PFSK-1 (cell line): ENCODE measurements at regions not wholly inside any gene's neighbourhood (a gene's known extent, or its start where the extent isn't known, plus 50 kb on each side); places are given as distances from the start of the nearest gene placed in this dataset.

ENCODE experiments used
- POLR2AphosphoS5 ChIP-seq: IDR thresholded peaks from 2 replicates; pipeline ENCODE4 v1.6.1; 2012; ENCODE audit warnings: low read depth, mild to moderate bottlenecking, control low read depth, low read length, moderate library complexity
- TF ChIP-seq, protein P1 (sequence below), 2 experiments: IDR thresholded peaks; 2 replicates each; pipeline versions ENCODE4 v1.6.1 to v1.8.0; 2011 to 2012; ENCODE audit warnings: low read depth in 2 of 2, low read length in 2 of 2, control low read depth in 1 of 2, inconsistent platforms in 1 of 2, mild to moderate bottlenecking in 1 of 2, moderate library complexity in 1 of 2; ENCODE audit not compliant: insufficient read depth in 1 of 2

DNA sequence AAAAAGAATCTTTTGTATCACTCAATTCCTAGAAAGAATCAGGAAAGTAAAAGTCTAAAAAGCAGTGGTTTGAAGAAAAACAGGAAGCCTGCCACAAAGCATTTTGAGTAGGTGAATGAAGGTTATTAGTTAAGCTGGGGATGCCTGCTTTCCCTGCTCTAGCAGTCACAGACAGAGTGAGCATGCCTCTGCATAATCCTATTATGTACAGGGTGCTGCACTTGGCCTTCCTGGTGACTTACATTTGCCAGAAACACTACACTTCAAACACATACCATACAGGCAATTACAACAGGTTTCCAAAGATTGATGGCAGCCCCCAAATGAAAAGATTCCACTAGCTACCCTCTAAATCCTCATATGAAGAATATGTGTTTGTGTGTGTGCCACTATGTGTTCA lies 130.8 kb downstream of the TPBG start:
- no peak for TF ChIP-seq POLR2AphosphoS5
- TF ChIP-seq, protein P1, sequence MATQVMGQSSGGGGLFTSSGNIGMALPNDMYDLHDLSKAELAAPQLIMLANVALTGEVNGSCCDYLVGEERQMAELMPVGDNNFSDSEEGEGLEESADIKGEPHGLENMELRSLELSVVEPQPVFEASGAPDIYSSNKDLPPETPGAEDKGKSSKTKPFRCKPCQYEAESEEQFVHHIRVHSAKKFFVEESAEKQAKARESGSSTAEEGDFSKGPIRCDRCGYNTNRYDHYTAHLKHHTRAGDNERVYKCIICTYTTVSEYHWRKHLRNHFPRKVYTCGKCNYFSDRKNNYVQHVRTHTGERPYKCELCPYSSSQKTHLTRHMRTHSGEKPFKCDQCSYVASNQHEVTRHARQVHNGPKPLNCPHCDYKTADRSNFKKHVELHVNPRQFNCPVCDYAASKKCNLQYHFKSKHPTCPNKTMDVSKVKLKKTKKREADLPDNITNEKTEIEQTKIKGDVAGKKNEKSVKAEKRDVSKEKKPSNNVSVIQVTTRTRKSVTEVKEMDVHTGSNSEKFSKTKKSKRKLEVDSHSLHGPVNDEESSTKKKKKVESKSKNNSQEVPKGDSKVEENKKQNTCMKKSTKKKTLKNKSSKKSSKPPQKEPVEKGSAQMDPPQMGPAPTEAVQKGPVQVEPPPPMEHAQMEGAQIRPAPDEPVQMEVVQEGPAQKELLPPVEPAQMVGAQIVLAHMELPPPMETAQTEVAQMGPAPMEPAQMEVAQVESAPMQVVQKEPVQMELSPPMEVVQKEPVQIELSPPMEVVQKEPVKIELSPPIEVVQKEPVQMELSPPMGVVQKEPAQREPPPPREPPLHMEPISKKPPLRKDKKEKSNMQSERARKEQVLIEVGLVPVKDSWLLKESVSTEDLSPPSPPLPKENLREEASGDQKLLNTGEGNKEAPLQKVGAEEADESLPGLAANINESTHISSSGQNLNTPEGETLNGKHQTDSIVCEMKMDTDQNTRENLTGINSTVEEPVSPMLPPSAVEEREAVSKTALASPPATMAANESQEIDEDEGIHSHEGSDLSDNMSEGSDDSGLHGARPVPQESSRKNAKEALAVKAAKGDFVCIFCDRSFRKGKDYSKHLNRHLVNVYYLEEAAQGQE (IDR thresholded peaks at IDR 0.05; ENCODE audit: insufficient read depth in 1 of 2, low read depth in 2 of 2, low read length in 2 of 2), result no peak
